GM12864 (cell line): ENCODE measurements at regions not wholly inside any gene's neighbourhood (a gene's known extent, or its start where the extent isn't known, plus 50 kb on each side); places are given as distances from the start of the nearest gene placed in this dataset.

Experiments used
- DNase-seq: peaks from one replicate; pipeline ENCODE4 v3.0.0-alpha.2; 2011; ENCODE audit warnings: low read depth
- H3K4me3 ChIP-seq: 2 replicates; pipeline ENCODE4 v1.5.1; 2011; ENCODE audit warnings: mild to moderate bottlenecking, low read depth, low read length, control low read depth
- TF ChIP-seq, protein P1 (sequence below): IDR thresholded peaks from 2 replicates; pipeline ENCODE4 v1.5.1; 2011; ENCODE audit warnings: low read depth, mild to moderate bottlenecking, moderate library complexity, low read length, control low read depth, inconsistent platforms; ENCODE audit errors: missing control alignments

- no peak for DNase-seq
- TF ChIP-seq, protein P1, sequence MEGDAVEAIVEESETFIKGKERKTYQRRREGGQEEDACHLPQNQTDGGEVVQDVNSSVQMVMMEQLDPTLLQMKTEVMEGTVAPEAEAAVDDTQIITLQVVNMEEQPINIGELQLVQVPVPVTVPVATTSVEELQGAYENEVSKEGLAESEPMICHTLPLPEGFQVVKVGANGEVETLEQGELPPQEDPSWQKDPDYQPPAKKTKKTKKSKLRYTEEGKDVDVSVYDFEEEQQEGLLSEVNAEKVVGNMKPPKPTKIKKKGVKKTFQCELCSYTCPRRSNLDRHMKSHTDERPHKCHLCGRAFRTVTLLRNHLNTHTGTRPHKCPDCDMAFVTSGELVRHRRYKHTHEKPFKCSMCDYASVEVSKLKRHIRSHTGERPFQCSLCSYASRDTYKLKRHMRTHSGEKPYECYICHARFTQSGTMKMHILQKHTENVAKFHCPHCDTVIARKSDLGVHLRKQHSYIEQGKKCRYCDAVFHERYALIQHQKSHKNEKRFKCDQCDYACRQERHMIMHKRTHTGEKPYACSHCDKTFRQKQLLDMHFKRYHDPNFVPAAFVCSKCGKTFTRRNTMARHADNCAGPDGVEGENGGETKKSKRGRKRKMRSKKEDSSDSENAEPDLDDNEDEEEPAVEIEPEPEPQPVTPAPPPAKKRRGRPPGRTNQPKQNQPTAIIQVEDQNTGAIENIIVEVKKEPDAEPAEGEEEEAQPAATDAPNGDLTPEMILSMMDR, result no peak
- H3K4me3 ChIP-seq, result no peak overlapping the region
These were observed 1004.2 kb downstream of the PCDH18 start for GRCh38 chr4:136528131-136528530.

DNA sequence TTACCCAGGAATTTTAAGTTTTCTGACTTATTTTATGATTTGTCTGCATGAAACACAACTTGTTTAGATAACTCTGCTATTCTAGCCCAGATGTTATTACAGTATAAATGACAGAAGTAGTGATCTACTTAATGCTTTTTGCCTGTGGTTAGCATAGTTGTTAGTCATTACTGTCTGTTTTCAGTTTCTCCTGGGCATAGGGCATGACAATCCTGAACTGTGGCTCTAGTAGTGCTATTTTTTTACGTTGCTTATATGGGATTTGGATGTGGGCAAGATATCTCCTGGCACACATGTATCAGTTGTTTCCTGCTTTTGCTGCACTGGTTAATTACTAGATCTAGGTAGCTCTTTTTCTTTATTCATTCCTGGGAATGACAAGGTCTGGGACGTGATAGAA lies 1005.8 kb downstream of the PCDH18 start:
- TF ChIP-seq, protein P1, result no peak
- H3K4me3 ChIP-seq, result no peak overlapping the region
- no peak for DNase-seq

DNA sequence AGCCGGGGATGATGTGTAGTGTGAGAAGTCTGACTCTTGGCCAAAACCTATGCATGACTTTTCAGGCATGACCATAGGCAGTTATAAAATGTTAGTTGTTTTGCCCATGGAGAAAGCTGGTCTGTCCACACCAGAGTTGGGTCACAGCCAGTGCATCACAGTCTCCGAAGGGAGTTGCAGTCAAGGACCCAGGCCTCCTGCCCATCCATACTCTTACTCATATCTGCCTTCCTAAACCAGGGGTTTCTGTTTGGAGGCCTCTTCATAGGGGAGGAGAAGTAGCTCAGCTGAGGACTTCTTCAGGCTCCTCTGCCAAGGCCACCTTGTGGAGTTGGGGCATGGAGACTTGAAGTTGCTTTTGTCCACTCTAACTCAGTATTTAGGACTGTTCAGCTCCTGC lies 1008.3 kb downstream of the PCDH18 start:
- DNase-seq, result no peak
- TF ChIP-seq, protein P1, result no peak
- H3K4me3 ChIP-seq, result no peak overlapping the region

DNA sequence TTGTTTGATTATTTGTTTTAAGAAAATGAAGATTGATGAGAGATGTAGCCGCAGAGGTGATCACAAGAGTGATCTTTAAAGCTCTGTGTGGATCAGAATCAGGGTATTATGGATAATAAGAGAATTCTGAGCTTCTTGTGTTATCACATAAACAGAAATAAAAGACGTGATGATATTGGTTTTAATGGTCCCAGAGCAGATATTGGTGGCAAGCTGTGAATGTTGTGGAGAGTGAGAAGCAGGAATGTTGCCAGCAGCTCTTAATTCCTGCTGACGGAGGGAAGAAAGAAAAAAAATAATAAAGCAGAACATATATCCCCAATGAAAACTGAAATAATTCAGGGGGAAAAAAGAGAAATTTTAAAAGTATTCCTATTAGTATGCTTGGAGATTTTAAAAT lies 1015.9 kb downstream of the PCDH18 start:
- H3K4me3 ChIP-seq, result no peak overlapping the region
- TF ChIP-seq, protein P1, result no peak
- DNase-seq, result no peak

- TF ChIP-seq, protein P1, result no peak
- H3K4me3 ChIP-seq, result no peak overlapping the region
- DNase-seq, result no peak
These were observed 1027.3 kb downstream of the PCDH18 start for GRCh38 chr4:136505020-136505419.

- no peak for DNase-seq
- TF ChIP-seq, protein P1, result no peak
- no peak overlapping the region for H3K4me3 ChIP-seq
These were observed 1036.4 kb downstream of the PCDH18 start for GRCh38 chr4:136495851-136496250.

- no peak for DNase-seq
- TF ChIP-seq, protein P1, result no peak
- H3K4me3 ChIP-seq, result no peak overlapping the region
These were observed 1037.2 kb downstream of the PCDH18 start for GRCh38 chr4:136495076-136495475.
